Activated CD8-positive, alpha-beta T cell treated with anti-CD3 and anti-CD28 coated beads, Interleukin-2, amount 10 ng/mL, durations not matched to agents 7 days and 5 days (primary cell): ENCODE measurements at regions not wholly inside any gene's neighbourhood (a gene's known extent, or its start where the extent isn't known, plus 50 kb on each side); places are given as distances from the start of the nearest gene placed in this dataset.

Experiments used
- ATAC-seq: fragments of 150-1000 bp; cut with Tn5 transposase; one replicate; pipeline ENCODE4 v1.10.0; 2021; ENCODE audit warnings: moderate library complexity
- CTCF ChIA-PET: fragments of 350-600 bp; sonication (Branson Sonifier 250); formaldehyde crosslinking; loops from one replicate; lab custom pipeline; 2021; ENCODE audit warnings: antibody characterized with exemption; lab: Charles Lee
- POLR2A ChIA-PET: fragments of 350-600 bp; sonication (Branson Sonifier 250); formaldehyde crosslinking; loops from one replicate; lab custom pipeline; 2021; ENCODE audit warnings: antibody characterized with exemption; lab: Charles Lee
- DNase-seq: peaks from one replicate; pipeline ENCODE4 v3.0.0-alpha.2; 2020
- H3K27ac Mint-ChIP-seq: one replicate; pipeline ENCODE4 v1.8.0; 2021; ENCODE audit warnings: mild to moderate bottlenecking, mixed read lengths
- H3K27me3 Mint-ChIP-seq: one replicate; pipeline ENCODE4 v1.8.0; 2021; ENCODE audit warnings: low read depth, mixed read lengths
- H3K36me3 Mint-ChIP-seq: one replicate; pipeline ENCODE4 v1.8.0; 2021; ENCODE audit warnings: low read depth, mixed read lengths
- H3K4me1 Mint-ChIP-seq: one replicate; pipeline ENCODE4 v1.8.0; 2021; ENCODE audit warnings: low read depth, mixed read lengths
- H3K4me3 Mint-ChIP-seq: one replicate; pipeline ENCODE4 v1.8.0; 2021; ENCODE audit warnings: mild to moderate bottlenecking, mixed read lengths
- H3K9me3 Mint-ChIP-seq: one replicate; pipeline ENCODE4 v1.8.0; 2022; ENCODE audit warnings: mixed read lengths; ENCODE audit not compliant: insufficient read depth

DNA sequence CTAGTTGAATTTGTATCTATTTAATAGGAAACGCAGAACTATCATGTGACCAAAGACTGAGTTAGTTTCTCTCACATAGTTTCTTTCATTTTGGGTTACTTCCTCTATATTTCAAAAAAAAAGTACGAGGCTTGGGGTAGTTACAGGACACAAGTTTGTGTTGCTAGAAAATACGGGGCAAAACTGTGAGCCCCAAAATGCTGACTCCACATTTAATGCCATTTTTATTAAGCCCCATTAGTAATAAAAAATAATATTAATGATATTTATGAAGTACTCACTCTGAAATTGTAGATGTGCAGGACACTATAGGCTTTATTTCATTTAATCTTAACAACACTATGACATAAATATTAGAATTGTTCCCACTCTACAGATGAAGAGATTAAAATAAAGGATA is 268.6 kb downstream of the DTHD1 start:
- ATAC-seq (no peak), DNase-seq (no peak)
- Mint-ChIP-seq H3K4me3 (no peak overlapping the region), H3K36me3 (no peaks in the 10 kb centered on the region), H3K27me3 (no peaks in the 10 kb centered on the region), H3K4me1 (peaks cover 14% of the 10 kb centered on the region), H3K9me3 (no peaks in the 10 kb centered on the region), H3K27ac (no peak overlapping the region)
- POLR2A ChIA-PET = no interaction called here
- CTCF ChIA-PET = interaction anchor here (1.2 kb wide), 1 partner anchor 16 kb away, joined by 3 read pairs; no protein-coding TSS in a partner anchor

GRCh38 chr4:36551697-36552214 is 270.3 kb downstream of the DTHD1 start:
- POLR2A ChIA-PET = no interaction called here
- H3K4me1 Mint-ChIP-seq = peaks cover 14% of the 10 kb centered on the region
- no peak overlapping the region for H3K4me3 Mint-ChIP-seq

DNA sequence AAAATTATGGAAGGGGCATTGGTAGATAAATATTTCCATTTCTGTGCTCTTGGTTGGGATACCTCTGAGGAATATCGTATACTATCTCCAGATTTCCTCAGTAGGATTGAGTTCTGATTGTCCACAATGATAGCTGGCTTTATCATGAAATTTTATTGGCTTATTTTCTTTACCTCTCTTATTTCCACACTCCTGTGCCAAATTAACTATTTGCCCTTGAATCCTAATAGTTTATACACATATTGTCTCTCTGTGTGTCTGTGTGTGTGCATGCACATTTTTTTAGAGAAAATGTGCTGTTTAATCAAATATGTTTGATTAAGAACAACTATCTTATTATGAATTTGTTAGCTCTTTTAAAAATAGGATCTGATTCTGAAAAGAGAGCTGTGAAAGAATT is 271.6 kb downstream of the DTHD1 start:
- DNase-seq (no peak), ATAC-seq (no peak)
- ChIA-PET POLR2A (no interaction called here), CTCF (no interaction called here)
- Mint-ChIP-seq H3K36me3 (no peaks in the 10 kb centered on the region), H3K27ac (no peak overlapping the region), H3K9me3 (no peaks in the 10 kb centered on the region), H3K4me1 (peaks cover 14% of the 10 kb centered on the region), H3K27me3 (no peaks in the 10 kb centered on the region), H3K4me3 (no peak overlapping the region)

More at GRCh38 chr4:36551697-36552214, 270.3 kb downstream of the DTHD1 start:
- H3K27ac Mint-ChIP-seq = peak overlapping the region; percentile 1
- CTCF ChIA-PET = no interaction called here
- ATAC-seq = peak; percentile 53
- H3K9me3 Mint-ChIP-seq = no peaks in the 10 kb centered on the region
- H3K27me3 Mint-ChIP-seq = no peaks in the 10 kb centered on the region
- H3K36me3 Mint-ChIP-seq = no peaks in the 10 kb centered on the region
- no peak for DNase-seq

- ChIA-PET CTCF (no interaction called here), POLR2A (no interaction called here)
- Mint-ChIP-seq H3K36me3 (no peaks in the 10 kb centered on the region), H3K4me3 (no peak overlapping the region), H3K9me3 (no peaks in the 10 kb centered on the region), H3K4me1 (peaks cover 14% of the 10 kb centered on the region), H3K27ac (no peak overlapping the region), H3K27me3 (no peaks in the 10 kb centered on the region)
- no peak for DNase-seq
- ATAC-seq = no peak
Observed at GRCh38 chr4:36553453-36553852, 272.0 kb downstream of the DTHD1 start.

- Mint-ChIP-seq H3K27me3 (no peaks in the 10 kb centered on the region), H3K4me3 (no peak overlapping the region), H3K27ac (no peak overlapping the region), H3K36me3 (no peaks in the 10 kb centered on the region), H3K4me1 (peaks cover 2% of the 10 kb centered on the region), H3K9me3 (no peaks in the 10 kb centered on the region)
- DNase-seq (no peak), ATAC-seq (no peak)
- ChIA-PET CTCF (no interaction called here), POLR2A (no interaction called here)
Observed at GRCh38 chr4:36556984-36557383, 275.6 kb downstream of the DTHD1 start.

DNA sequence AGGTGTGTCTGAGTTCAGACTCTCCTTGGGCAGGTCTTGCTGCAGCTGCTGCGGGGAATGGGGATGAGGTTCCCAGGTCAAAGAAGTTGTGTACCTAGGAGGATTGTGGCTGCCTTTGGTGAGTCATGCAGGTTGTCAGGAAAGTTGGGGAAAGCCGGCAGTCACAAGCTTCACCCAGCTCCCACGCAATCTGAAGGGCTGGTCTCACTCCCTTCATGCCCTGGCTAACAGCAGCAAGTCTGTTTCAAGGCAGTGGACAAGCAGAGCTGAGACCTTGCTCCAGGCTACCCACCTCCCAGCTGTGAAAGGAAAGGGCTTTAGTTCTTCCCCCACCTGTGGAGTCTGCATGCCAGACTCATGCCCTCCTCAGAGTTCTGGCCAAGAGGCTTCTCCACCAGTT is 287.2 kb downstream of the DTHD1 start:
- ChIA-PET CTCF (no interaction called here), POLR2A (no interaction called here)
- no peak for ATAC-seq
- no peak for DNase-seq
- no peak overlapping the region for H3K27ac Mint-ChIP-seq
- no peaks in the 10 kb centered on the region for H3K9me3 Mint-ChIP-seq
- no peaks in the 10 kb centered on the region for H3K36me3 Mint-ChIP-seq
- no peaks in the 10 kb centered on the region for H3K27me3 Mint-ChIP-seq
- no peak overlapping the region for H3K4me3 Mint-ChIP-seq
- H3K4me1 Mint-ChIP-seq = no peaks in the 10 kb centered on the region

DNA sequence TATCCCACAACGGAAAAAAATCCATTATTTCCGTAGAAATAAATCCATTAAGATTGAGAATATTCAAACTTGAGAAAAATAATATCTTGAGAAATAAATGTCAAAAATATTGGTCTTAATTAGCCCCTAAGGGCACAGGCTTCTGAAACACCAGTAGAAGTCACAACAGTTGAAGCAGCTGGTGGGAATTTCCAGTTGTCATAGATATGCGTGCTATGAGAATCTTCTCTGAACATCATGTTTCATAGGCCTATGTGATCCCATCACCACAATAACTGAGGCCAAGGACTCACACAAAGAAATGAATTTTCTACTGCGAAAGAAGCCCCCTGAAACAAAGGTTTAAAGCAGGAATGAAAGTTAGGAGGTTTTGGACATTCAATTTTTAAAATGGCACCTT is 292.0 kb downstream of the DTHD1 start:
- Mint-ChIP-seq H3K36me3 (no peaks in the 10 kb centered on the region), H3K27ac (no peak overlapping the region), H3K27me3 (no peaks in the 10 kb centered on the region), H3K9me3 (peaks cover 7% of the 10 kb centered on the region), H3K4me1 (no peaks in the 10 kb centered on the region), H3K4me3 (no peak overlapping the region)
- ATAC-seq (no peak), DNase-seq (no peak)
- POLR2A ChIA-PET = no interaction called here
- CTCF ChIA-PET = no interaction called here

DNA sequence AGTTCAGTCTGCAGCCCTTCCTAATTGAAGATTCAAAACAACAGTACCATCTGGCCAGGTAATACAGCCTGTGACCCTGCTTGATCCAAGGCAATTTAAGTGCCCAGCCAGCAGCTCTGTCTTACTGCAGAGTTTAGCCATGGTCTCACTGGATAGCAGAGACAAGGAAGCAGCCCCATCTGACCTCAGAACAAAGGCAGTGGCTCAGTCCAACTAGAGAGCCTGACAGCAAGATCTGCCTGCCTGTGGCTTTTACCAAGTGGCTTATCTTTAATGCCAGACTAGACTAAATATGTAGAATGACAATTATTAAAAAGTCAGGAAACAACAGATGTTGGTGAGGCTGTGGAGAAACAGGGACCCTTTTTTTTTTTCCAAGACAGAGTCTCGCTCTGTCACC is 293.4 kb downstream of the DTHD1 start:
- Mint-ChIP-seq H3K36me3 (no peaks in the 10 kb centered on the region), H3K9me3 (peaks cover 7% of the 10 kb centered on the region), H3K4me1 (no peaks in the 10 kb centered on the region), H3K27ac (no peak overlapping the region), H3K4me3 (no peak overlapping the region), H3K27me3 (no peaks in the 10 kb centered on the region)
- ATAC-seq = no peak
- no peak for DNase-seq
- POLR2A ChIA-PET = no interaction called here
- CTCF ChIA-PET = no interaction called here

- DNase-seq (no peak), ATAC-seq (no peak)
- H3K4me3 Mint-ChIP-seq = no peak overlapping the region
- no peaks in the 10 kb centered on the region for H3K36me3 Mint-ChIP-seq
- H3K27me3 Mint-ChIP-seq = no peaks in the 10 kb centered on the region
- H3K27ac Mint-ChIP-seq = no peak overlapping the region
- ChIA-PET POLR2A (no interaction called here), CTCF (no interaction called here)
- no peaks in the 10 kb centered on the region for H3K4me1 Mint-ChIP-seq
- H3K9me3 Mint-ChIP-seq = no peaks in the 10 kb centered on the region
Observed at GRCh38 chr4:36582198-36582597, 300.8 kb downstream of the DTHD1 start.

GRCh38 chr4:36587909-36588472 is 306.6 kb downstream of the DTHD1 start:
- Mint-ChIP-seq H3K36me3 (no peaks in the 10 kb centered on the region), H3K27ac (no peak overlapping the region), H3K4me3 (no peak overlapping the region), H3K27me3 (no peaks in the 10 kb centered on the region), H3K4me1 (no peaks in the 10 kb centered on the region), H3K9me3 (peaks cover 5% of the 10 kb centered on the region)
- ATAC-seq (no peak), DNase-seq (no peak)
- POLR2A ChIA-PET = no interaction called here
- CTCF ChIA-PET = no interaction called here

DNA sequence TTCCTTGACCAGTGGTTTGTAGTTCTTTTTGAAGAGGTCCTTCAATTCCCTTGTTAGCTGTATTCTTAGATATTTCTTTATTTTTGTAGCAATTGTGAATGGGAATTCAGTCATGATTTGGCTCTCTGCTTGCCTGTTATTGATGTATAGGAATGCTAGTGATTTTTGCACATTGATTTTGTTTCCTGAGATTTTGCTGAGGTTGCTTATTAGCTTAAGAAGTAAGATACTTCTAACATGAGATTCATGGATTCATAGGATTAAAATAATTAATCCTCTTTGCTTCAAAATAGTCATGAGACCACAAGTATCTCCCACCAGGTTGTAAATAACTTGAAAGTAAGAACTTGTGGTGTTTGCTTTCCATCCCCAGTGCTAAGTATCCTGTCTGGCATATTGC is 308.9 kb downstream of the DTHD1 start:
- H3K9me3 Mint-ChIP-seq = peaks cover 5% of the 10 kb centered on the region
- no peak overlapping the region for H3K27ac Mint-ChIP-seq
- ChIA-PET CTCF (no interaction called here), POLR2A (no interaction called here)
- no peaks in the 10 kb centered on the region for H3K36me3 Mint-ChIP-seq
- no peak overlapping the region for H3K4me3 Mint-ChIP-seq
- no peak for ATAC-seq
- H3K27me3 Mint-ChIP-seq = no peaks in the 10 kb centered on the region
- no peak for DNase-seq
- no peaks in the 10 kb centered on the region for H3K4me1 Mint-ChIP-seq

DNA sequence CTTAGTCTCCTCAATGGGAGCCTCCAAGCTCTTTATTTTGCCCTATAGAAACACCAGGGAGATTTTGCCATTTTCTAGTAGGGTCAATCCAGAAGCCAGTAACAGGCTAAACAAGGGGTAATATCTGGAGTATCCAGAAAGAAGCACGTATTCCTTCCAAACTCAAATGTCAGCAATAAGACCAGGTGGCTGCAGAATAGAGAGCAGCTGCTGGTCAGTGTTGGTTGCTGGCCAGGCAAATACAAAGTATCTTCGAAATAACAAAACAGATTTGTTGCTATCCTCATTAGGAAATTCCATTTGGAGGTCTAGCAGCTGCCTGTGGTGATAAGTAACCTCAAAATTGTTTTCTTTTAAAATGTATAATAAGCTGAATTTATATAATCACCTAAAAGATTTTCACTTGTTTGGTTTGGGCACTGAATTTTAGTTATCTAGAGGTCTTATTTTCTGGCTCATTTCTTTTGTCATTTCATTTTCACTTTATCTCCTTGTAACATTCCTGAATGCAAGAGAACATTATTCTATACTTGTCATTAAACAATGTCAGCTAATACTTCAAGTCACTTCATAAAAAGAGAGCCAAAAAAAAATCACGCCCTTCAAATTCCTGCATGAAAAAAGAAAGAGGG is 320.6 kb downstream of the DTHD1 start:
- no peak overlapping the region for H3K27ac Mint-ChIP-seq
- no peaks in the 10 kb centered on the region for H3K36me3 Mint-ChIP-seq
- no peak for DNase-seq
- ATAC-seq = no peak
- peaks cover 5% of the 10 kb centered on the region for H3K9me3 Mint-ChIP-seq
- ChIA-PET CTCF (no interaction called here), POLR2A (no interaction called here)
- no peaks in the 10 kb centered on the region for H3K27me3 Mint-ChIP-seq
- H3K4me3 Mint-ChIP-seq = no peak overlapping the region
- H3K4me1 Mint-ChIP-seq = no peaks in the 10 kb centered on the region
